DMS 273 (cell line): ENCODE measurements at regions not wholly inside any gene's neighbourhood (a gene's known extent, or its start where the extent isn't known, plus 50 kb on each side); places are given as distances from the start of the nearest gene placed in this dataset.
A peak's percentile ranks its signal among the peaks of the same experiment; 100 is the strongest.
"Not testable (repeated sequence)": the region's sequence is repeated elsewhere in the genome, so short reads cannot be mapped to it uniquely, and the experiment has no call there.

Experiments
- DNase-seq: peaks from one replicate; lab custom pipeline; 2025; ENCODE audit not compliant: unreplicated experiment; lab: John Stamatoyannopoulos, UW

- no peak for DNase-seq
Measured at GRCh38 chr4:54852602-54853001, 194.8 kb downstream of the KIT start.

DNA sequence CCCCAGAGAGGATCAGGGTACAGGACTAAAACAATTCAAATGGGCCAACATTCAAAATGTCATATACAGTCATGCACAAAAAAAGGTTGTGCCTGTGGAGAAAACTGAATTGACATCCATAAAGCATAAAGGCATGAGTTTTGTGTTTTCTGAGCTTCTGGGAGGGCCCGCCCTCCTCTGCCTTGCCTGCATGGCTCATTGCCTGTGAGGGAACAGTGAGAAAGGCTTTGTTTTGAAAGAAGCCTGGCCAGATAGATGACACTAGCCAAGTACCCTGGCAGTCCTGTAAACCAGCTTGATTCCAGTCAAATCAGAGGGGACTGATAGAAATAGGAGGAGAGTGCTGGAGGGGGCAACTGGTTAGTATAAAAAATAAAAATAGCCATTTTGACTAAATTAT is 194.3 kb downstream of the KIT start:
- DNase-seq: no peak

DNA sequence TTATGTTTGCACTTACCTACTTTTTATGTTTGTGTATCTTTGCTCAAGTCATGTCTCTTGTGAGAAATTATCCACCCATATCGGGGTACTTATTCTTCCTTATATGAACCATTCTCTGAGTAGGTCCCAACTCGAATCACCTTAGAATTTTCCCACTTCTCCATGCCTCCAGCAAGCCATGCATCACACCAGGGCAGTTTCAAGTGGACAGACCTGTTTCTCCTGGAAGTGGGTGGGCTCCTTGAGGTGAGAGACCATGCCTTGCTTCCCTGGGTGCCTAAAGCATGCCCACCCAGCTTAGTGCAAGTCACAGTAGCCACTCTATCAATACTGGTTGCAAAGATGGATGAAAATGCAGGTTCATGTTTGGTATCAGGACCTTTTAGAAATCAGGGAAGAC is 187.2 kb downstream of the KIT start:
- no peak for DNase-seq

DNA sequence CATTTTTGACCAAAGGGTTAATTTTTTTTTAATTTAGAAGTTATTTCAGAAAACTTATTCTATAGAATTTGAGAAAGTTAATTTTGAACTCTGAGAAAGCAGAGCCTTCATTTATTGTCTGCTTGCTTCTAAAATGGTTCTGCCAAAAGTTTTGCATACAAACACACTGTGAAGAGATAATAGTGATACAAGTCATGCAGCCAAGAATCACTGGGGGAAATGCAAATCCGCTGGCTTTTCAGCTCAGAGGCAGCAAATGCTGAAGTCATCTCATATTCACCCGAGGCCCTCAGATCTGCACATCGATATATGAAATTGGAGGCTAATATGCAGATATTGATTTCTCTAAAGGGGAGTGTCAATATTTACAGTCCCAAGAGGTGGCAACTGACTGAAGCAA is 186.2 kb downstream of the KIT start:
- no peak for DNase-seq

GRCh38 chr4:54843106-54843505 is 185.3 kb downstream of the KIT start:
- no peak for DNase-seq

- no peak for DNase-seq
Measured at GRCh38 chr4:54842656-54843055, 184.9 kb downstream of the KIT start.

DNA sequence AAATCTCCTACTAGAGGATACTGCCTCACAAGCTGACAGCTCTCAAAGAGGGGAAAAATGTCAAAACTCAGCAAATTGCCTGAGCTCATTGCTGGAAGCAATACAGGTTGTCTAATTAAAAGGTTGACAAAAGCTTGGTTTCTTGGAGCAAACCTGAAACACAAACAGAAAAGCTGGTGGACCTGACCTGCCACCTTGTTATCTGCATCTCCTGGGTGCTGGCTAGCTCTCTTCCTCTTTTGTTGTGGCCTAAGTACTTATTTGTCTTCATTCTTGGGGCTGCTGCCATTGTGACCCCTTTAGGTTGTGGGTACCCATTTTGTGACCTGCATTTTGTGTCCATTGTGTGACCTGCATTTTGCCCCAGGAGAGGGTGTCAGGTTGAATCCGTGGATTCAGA is 184.5 kb downstream of the KIT start:
- DNase-seq: no peak

GRCh38 chr4:54840992-54841768 is 183.4 kb downstream of the KIT start:
- DNase-seq: peak; percentile 25

DNA sequence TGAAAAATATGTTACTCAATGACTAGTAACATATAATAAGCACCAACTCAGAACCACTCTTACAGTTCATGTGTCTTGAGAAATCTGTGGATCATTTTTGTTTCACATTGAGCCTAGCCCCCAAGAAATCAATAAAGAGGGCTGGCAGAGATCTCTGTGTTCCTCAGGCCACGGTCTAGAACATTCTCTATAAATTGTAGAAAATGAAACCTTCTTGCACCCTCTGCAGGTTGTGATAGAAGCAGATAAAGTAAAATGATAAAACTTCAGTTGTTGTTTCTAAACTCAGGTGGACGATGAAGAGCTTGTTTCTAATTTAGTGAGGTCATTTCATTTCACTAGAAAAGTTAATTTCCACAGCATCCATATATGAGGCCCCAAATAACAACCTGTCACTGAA is 182.7 kb downstream of the KIT start:
- DNase-seq: no peak

DNA sequence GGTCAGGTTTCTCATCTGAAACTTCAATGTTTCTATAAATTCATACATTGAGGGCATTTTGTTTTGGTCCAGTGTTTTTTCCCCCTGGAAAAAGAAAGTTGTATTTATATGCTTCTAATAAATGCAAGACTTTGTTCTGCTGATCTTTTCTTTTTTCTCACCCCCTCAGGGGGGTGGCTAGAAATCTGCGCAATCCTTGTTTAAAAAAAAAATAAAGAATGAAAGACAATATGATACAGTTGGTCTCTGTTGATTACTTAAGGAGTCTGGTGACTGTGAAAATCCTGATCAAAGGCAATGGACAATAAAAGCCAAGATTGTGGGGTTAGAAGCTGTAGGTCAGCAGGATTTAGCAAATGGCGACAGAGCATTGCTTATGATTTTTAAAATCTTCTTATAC is 180.5 kb downstream of the KIT start:
- no peak for DNase-seq

DNA sequence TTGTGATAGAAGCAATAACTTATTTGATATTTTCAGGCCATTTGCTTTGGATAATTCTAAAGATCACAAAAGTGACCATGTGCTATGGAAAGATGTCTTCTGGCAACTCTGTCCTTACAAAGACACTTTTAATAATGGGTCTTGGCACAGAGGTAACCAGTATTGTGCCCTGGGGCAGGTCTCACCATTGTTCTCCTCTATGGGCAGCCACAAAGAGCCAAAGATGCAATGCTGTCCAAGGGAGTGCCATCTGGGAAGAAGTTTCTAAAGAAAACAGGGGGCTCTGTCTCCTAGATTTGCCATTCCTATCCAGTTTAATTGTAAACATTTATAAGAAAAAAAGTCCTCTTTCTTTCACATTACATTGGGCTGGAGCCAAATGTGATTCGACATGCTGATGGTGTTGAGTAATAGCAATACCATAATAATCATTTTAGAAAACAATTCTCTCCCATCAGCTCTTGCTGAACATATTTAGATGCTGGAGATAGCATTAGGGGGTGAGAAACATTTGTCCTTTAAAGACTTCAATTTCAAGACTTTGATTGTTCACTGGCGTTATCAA is 179.9 kb downstream of the KIT start:
- no peak for DNase-seq

- not testable (repeated sequence) for DNase-seq
Measured at GRCh38 chr4:54828361-54828760, 170.6 kb downstream of the KIT start.

DNA sequence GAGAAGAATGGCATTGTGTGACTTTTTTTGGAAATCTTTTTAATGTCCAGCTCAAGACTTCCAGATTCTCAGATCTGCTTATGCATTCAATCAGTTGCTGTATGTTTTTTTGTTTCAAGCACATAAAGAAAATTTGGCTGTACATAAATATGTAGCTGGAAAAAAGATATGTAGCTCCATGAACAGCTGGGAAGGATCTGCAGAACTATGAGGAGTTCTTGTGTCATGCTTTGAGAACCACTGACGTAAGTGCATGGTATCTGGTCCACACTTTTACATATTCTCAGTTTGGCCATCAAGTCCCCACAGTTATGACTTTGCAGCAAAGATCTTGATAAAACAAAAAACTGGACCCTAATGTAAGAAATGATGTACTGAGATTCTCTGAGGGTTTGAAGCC is 165.9 kb downstream of the KIT start:
- no peak for DNase-seq

DNA sequence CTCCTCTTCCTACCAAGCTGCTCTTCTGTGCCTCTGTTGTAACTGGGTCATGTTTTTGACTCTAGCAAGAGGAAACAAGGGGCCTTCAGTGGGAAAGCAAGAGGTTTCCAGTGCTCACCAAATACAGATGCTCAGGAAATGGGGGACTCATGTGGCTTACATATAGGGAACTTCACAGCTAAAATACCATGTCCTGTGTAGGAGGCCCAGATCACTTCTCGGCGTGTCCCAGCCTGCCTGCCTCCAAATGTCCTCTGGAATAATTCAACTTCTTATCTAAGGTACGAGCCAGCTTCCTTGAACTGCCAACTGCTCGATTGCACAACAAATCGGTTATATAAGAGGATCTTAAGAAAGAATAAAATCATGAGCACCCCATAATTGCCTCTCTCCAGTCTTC is 161.3 kb downstream of the KIT start:
- DNase-seq: no peak

DNA sequence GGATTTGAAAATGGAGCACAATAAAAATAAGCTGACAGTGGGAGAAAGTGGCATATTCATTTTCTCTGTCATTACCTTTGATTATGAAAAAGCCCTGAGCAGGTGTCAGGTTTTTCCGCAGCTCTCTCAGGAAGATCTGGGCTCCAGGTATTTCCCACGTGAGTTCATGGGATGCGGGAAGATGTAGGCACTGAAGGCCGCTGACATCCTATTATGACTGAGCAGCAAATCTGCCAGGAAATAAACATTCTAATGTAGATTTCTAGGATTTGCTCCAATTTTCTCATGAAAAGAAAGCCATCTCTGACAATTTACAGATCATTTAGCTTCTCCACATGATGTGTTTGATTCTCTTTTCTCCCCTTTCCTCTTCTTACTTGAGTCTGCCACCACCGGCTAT is 160.7 kb downstream of the KIT start:
- DNase-seq: no peak

DNA sequence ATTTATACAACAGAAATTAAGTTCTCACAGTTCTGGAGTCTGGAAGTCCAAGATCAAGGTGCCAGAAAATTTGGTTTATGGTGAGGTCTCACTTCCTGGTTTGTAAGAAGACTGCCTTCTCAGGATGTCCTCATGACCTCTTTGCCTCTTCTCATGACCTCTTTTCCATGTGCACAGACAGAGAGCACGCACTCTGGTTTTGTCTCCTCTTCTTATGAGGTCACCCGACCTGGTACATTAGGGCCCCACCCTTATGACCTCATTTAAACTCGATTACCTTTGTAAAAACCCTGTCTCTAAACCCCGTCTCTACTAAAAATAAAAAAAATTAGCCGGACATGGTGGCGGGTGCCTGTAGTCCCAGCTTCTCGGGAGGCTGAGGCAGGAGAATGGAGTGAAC is 155.9 kb downstream of the KIT start:
- DNase-seq: no peak

DNA sequence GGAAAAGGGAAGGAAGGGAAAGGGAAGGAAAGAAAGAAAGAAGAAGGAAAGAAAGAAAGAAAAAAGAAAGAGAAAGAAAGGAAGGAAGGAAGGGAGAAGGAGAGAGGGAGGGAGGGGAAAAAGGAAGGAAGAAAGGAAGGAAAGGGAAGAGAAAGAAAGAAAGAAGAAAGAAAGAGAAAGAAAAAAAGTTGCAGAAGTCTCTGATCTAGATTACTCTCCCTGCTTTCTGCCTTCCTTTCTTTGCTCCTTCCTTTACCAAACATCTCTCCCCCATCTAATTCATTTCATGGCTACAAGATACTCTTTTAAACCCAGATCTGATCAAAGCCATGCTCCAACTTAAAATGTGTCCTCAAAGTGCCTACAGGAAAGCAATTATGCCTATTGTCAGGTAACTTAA is 148.6 kb downstream of the KIT start:
- no peak for DNase-seq

- no peak for DNase-seq
Measured at GRCh38 chr4:54802336-54802735, 144.6 kb downstream of the KIT start.

DNA sequence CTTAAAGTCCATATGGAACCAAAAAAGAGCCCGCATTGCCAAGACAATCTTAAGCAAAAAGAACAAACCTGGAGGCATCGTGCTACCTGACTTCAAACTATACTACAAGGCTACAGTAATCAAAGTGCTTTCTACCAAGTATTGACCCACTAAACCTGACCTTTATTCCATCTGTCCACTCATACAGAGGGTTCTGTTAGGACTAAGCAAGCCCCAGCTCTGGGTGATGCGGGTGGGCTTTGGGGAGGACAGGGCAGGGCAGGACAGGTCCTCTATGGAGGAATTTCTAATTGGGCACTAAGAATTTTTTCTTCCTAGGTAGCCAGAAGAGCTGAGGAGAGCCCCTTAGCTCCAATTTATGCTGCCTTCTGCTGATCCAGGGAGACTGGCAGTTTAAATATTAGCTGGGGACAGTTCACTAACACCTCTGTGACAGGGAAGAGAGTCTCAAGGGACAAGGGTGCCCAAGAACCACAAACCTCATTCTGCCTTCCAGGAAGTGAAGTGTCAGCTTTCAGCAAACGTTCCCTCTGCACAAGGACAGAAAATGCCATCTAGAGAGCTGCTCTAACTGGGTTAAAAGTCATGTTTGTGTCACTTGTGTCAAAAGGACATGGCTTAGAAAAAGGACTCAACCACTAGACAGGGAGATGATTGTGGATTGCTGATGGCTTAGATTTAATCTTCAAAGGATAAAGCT is 143.2 kb downstream of the KIT start:
- no peak for DNase-seq

GRCh38 chr4:54794579-54794978 is 136.8 kb downstream of the KIT start:
- no peak for DNase-seq

- DNase-seq: no peak
Measured at GRCh38 chr4:54793856-54794422, 136.2 kb downstream of the KIT start.
